22Rv1 (cell line): ENCODE measurements at regions not wholly inside any gene's neighbourhood (a gene's known extent, or its start where the extent isn't known, plus 50 kb on each side); places are given as distances from the start of the nearest gene placed in this dataset.
A peak's percentile ranks its signal among the peaks of the same experiment; 100 is the strongest.
"Not testable (repeated sequence)": the region's sequence is repeated elsewhere in the genome, so short reads cannot be mapped to it uniquely, and the experiment has no call there.

Experiments used
- H3K27ac ChIP-seq: fragments of 450-650 bp; 2 replicates; pipeline ENCODE4 v1.5.1; 2017
- ZFX ChIP-seq: fragments of 450-650 bp; IDR thresholded peaks from 2 replicates; pipeline ENCODE4 v1.6.1; 2017; ENCODE audit warnings: antibody characterized with exemption, borderline replicate concordance
- TF ChIP-seq, protein P1 (sequence below): fragments of 450-650 bp; IDR thresholded peaks from 2 replicates; pipeline ENCODE4 v1.5.1; 2017; ENCODE audit warnings: mild to moderate bottlenecking

DNA sequence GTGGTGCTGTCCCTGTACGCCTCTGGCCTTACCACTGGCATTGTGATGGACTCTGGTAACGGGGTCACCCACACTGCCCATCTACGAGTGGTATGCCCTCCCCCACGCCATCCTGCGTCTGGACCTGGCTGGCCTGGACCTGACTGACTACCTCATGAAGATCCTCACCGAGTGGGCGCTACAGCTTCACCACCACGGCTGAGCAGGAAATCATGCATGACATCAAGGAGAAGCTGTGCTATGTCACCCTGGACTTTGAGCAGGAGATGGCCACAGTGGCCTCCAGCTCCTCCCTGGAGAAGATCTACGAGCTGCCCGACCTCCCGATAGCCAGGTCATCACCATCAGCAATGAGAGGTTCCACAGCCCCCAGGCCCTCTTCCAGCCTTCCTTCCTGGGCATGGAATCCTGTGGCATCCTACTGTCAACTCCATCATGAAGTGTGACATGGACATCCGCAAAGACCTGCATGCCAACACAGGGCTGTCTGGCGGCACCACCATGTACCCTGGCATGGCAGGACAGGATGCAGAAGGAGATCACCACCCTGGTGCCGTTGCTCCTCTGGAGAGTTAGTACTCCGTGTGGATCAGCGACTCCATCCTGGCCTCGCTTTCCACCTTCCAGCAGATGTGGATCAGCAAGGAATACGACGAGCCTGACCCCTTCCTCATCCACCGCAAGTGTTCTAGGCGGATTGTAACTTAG is 434.2 kb upstream of the RGMB start:
- no peak overlapping the region for H3K27ac ChIP-seq
- TF ChIP-seq, protein P1, sequence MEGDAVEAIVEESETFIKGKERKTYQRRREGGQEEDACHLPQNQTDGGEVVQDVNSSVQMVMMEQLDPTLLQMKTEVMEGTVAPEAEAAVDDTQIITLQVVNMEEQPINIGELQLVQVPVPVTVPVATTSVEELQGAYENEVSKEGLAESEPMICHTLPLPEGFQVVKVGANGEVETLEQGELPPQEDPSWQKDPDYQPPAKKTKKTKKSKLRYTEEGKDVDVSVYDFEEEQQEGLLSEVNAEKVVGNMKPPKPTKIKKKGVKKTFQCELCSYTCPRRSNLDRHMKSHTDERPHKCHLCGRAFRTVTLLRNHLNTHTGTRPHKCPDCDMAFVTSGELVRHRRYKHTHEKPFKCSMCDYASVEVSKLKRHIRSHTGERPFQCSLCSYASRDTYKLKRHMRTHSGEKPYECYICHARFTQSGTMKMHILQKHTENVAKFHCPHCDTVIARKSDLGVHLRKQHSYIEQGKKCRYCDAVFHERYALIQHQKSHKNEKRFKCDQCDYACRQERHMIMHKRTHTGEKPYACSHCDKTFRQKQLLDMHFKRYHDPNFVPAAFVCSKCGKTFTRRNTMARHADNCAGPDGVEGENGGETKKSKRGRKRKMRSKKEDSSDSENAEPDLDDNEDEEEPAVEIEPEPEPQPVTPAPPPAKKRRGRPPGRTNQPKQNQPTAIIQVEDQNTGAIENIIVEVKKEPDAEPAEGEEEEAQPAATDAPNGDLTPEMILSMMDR: no peak
- TF ChIP-seq ZFX: no peak

DNA sequence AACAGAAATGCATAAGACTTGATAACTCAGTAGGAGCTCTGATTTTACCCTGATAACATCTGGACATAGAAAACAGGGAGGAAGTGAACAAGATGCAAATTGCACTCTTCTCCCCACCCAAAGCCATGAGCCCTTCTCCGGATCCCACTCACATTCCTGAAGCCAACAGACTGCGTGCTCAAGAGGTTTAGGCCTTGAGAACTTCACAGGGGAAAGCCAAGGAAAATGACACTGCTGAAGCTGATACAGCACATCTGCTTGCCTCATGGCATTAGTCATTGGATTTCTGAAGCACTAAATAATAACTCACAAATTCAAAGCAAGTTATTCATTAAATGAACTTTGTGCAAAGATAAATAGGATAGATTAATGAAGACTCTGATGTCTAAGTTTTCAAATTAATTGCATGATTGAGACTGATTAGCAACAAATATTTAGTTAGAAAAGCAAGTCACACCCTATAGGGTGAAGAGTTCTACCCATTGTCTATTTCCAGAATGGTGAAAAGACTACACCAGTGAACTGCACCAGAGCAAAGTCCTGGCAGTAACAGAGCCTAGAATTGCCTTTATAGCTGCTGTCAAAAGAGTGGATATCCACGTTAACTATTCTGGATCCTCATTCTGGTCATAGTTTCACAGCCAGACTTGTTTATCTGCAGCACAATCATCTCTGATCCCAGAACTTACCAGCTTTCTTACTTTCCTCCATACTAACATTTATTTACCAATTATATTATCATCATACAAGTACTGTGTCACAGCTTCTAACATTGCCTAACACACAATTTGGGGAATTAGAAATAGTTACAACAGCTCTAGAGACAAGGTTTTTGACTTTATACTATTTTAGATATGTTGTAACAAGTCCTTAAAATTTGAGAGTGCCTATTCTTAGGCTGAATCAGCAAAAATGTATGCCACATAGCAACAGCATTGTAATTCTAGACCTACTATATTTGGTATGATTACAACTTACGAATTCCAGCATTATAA is 432.1 kb upstream of the RGMB start:
- TF ChIP-seq, protein P1: no peak
- TF ChIP-seq ZFX: no peak
- no peak overlapping the region for H3K27ac ChIP-seq

DNA sequence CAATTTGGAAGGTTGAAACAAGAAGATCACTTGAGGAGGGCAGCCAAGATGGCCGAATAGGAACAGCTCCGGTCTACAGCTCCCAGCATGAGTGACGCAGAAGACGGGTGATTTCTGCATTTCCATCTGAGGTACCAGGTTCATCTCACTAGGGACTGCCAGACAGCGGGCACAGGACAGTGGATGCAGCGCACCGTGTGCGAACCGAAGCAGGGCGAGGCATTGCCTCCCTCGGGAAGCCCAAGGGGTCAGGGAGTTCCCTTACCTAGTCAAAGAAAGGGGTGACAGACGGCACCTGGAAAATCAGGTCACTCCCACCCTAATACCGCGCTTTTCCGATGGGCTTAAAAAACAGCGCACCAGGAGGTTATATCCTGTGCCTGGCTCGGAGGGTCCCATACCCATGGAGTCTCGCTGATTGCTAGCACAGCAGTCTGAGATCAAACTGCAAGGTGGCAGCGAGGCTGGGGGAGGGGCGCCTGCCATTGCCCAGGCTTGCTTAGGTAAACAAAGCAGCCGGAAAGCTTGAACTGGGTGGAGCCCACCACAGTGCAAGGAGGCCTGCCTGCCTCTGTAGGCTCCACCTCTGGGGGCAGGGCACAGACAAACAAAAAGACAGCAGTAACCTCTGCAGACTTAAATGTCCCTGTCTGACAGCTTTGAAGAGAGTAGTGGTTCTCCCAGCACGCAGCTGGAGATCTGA is 430.4 kb upstream of the RGMB start:
- H3K27ac ChIP-seq: not testable (repeated sequence)

DNA sequence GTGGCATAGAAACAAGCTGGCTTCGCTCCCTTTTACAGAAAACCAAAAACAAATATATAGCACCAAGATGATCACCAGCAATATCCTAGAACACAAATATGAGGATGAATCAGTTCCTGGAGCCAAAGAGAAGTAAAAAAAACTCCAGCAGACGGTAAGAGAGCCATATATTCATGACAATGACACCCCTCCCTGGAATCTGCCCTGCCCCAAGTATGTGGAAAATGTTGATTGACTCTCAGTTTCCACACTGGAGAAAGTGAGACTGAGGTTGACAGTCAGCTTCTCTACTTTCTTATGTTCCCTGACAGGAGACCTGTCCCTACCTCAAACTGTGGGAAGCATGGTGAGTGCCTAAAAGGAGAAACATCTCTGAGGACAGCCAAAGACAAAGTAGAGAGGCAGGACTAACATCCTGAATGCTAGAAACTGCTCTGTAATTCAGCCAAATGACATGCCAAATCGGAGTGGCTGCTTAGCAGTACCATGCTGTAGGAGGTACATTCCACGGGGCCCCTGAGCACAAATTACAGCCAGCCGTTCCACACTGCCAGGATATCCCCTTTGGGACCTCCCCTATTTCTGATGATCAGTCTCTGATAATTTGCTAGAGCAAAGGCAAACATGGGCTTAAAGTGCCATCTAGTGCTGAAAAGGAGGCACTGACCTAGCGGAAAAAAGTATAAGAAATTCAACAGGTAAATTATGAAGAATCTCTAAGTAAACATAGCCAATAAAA is 424.0 kb upstream of the RGMB start:
- H3K27ac ChIP-seq: no peak overlapping the region
- TF ChIP-seq, protein P1: peak; percentile 47
- TF ChIP-seq ZFX: no peak

DNA sequence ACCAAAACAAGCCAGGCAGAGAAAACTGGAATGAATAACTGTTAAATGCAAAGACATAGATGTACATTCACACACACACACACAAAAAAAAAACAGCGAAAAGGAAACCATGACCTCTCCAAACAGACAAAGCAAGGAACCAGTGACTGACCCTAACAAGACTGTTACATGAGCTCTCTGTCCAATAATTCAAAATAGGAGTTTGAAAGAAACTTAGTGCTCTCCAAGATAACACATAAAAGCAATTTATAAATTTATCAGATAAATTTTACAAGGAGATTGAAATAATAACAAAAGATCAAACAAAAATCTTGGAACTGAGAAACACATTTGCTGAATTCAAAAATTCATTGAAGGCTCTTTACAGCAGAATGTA is 423.5 kb upstream of the RGMB start:
- TF ChIP-seq ZFX: no peak
- H3K27ac ChIP-seq: no peak overlapping the region

DNA sequence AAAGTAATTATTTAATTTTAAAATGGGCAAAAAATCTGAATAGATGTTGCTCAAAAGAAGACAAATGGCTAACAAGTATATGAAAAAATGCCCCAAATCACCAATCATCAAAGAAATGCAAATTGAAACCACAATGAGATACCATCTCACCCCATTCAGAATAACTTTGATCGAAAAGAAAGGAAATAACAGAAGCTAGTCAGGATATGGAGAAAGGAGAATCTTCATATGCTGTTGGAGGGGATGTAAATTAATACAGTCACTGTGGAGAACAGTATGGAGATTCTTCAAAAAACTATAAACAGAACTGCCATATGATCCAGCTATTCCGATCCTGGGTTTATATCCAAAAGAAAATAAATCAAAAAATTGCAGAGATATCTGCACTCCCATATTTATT is 418.5 kb upstream of the RGMB start:
- TF ChIP-seq, protein P1: no peak
- no peak for TF ChIP-seq ZFX
- H3K27ac ChIP-seq: no peak overlapping the region

DNA sequence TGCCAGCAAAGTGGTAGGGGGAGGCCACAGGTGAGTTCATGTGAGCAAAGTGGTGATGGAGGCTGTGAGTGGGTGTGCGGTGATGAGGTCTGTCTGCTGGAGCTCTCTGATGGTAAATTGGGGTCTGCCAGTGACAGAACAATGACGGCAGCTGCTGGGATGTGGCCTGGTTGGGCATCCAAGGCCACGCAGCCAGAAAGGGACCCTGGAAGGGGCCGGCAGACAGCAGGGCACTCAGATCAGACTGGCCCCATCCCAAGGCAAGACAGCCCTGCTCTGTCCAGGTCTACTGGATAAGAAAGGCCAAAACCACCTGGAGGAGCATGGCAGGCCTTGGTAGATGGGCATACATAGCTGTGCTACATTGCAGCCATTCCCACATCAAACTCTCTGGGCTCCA is 412.9 kb upstream of the RGMB start:
- H3K27ac ChIP-seq: no peak overlapping the region
- TF ChIP-seq, protein P1: no peak
- TF ChIP-seq ZFX: no peak
